Loucy (cell line): ENCODE measurements at regions not wholly inside any gene's neighbourhood (a gene's known extent, or its start where the extent isn't known, plus 50 kb on each side); places are given as distances from the start of the nearest gene placed in this dataset.

Source experiments
- H2AFZ ChIP-seq: fragments of 200-600 bp; sonication (generic); 2 replicates; pipeline ENCODE4 v1.6.0; 2016; ENCODE audit warnings: antibody characterized with exemption, mild to moderate bottlenecking, low read length, moderate library complexity
- H3F3A ChIP-seq: fragments of 200-600 bp; 2 replicates; pipeline ENCODE4 v1.6.0; 2016; ENCODE audit warnings: antibody characterized with exemption, low read depth, mild to moderate bottlenecking
- H3K27me3 ChIP-seq: fragments of 200-600 bp; sonication (generic); 2 replicates; pipeline ENCODE4 v1.6.1; 2014; ENCODE audit warnings: low read length, mild to moderate bottlenecking; ENCODE audit not compliant: insufficient read depth, poor library complexity, severe bottlenecking
- H3K36me3 ChIP-seq: fragments of 200-600 bp; sonication (generic); 2 replicates; pipeline ENCODE4 v1.6.1; 2016; ENCODE audit warnings: low read length; ENCODE audit not compliant: insufficient read depth
- H3K4me1 ChIP-seq: fragments of 200-600 bp; sonication (generic); 2 replicates; pipeline ENCODE4 v1.5.1; 2014; ENCODE audit warnings: low read length, mild to moderate bottlenecking; ENCODE audit not compliant: insufficient read depth, poor library complexity, severe bottlenecking
- H3K4me2 ChIP-seq: fragments of 200-600 bp; sonication (generic); 2 replicates; pipeline ENCODE4 v1.6.0; 2014; ENCODE audit warnings: antibody characterized with exemption, low read length, low read depth, mild to moderate bottlenecking; ENCODE audit not compliant: poor library complexity, severe bottlenecking
- H3K4me3 ChIP-seq: fragments of 200-600 bp; sonication (generic); 2 replicates; pipeline ENCODE4 v1.5.1; 2014; ENCODE audit warnings: low read length, mild to moderate bottlenecking, mixed read lengths; ENCODE audit not compliant: poor library complexity, severe bottlenecking
- H3K79me2 ChIP-seq: fragments of 200-600 bp; sonication (generic); 2 replicates; pipeline ENCODE4 v1.6.1; 2014; ENCODE audit warnings: low read length; ENCODE audit not compliant: insufficient read depth
- H3K9ac ChIP-seq: fragments of 200-600 bp; sonication (generic); 2 replicates; pipeline ENCODE4 v1.6.0; 2014; ENCODE audit warnings: mild to moderate bottlenecking, low read depth, low read length, moderate library complexity; ENCODE audit not compliant: poor library complexity, severe bottlenecking
- H3K9me2 ChIP-seq: fragments of 200-600 bp; sonication (generic); replicated peaks from 2 replicates; pipeline ENCODE4 v1.6.1; 2016; ENCODE audit warnings: low read depth, low read length, mixed read lengths
- H3K9me3 ChIP-seq: fragments of 200-600 bp; sonication (generic); 2 replicates; pipeline ENCODE4 v1.6.1; 2014; ENCODE audit warnings: mild to moderate bottlenecking, antibody characterized with exemption, low read length, low read depth; ENCODE audit not compliant: insufficient read depth
- H4K20me1 ChIP-seq: fragments of 200-600 bp; sonication (generic); 2 replicates; pipeline ENCODE4 v1.6.0; 2014; ENCODE audit warnings: antibody characterized with exemption, low read length, mild to moderate bottlenecking; ENCODE audit not compliant: insufficient read depth, poor library complexity, severe bottlenecking
- EZH2phosphoT487 ChIP-seq: fragments of 200-600 bp; IDR thresholded peaks from 2 replicates; pipeline ENCODE4 v1.6.1; 2018; ENCODE audit warnings: antibody characterized with exemption, mild to moderate bottlenecking, moderate library complexity, borderline replicate concordance
- TF ChIP-seq, protein P1 (sequence below): fragments of 200-600 bp; sonication (generic); conservative IDR thresholded peaks from 2 replicates; pipeline ENCODE4 v1.5.1; 2014; ENCODE audit warnings: mild to moderate bottlenecking, antibody characterized with exemption, low read length

- H3K36me3 ChIP-seq: no peaks in the 10 kb centered on the region
- H3K9me2 ChIP-seq: no peaks in the 10 kb centered on the region
- peaks cover 4% of the 10 kb centered on the region; the same call in 1 of the 2 replicates for H3F3A ChIP-seq
- peaks cover 22% of the 10 kb centered on the region for H3K4me1 ChIP-seq
- H3K27me3 ChIP-seq: no peaks in the 10 kb centered on the region
- peak overlapping the region; percentile 44 for H2AFZ ChIP-seq
- H3K9me3 ChIP-seq: no peaks in the 10 kb centered on the region
- no peak for TF ChIP-seq EZH2phosphoT487
- TF ChIP-seq, protein P1, sequence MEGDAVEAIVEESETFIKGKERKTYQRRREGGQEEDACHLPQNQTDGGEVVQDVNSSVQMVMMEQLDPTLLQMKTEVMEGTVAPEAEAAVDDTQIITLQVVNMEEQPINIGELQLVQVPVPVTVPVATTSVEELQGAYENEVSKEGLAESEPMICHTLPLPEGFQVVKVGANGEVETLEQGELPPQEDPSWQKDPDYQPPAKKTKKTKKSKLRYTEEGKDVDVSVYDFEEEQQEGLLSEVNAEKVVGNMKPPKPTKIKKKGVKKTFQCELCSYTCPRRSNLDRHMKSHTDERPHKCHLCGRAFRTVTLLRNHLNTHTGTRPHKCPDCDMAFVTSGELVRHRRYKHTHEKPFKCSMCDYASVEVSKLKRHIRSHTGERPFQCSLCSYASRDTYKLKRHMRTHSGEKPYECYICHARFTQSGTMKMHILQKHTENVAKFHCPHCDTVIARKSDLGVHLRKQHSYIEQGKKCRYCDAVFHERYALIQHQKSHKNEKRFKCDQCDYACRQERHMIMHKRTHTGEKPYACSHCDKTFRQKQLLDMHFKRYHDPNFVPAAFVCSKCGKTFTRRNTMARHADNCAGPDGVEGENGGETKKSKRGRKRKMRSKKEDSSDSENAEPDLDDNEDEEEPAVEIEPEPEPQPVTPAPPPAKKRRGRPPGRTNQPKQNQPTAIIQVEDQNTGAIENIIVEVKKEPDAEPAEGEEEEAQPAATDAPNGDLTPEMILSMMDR: no peak
- peak overlapping the region; percentile 33 for H3K4me3 ChIP-seq
- H3K79me2 ChIP-seq: no peaks in the 10 kb centered on the region
- H3K4me2 ChIP-seq: peak overlapping the region; percentile 73
- H4K20me1 ChIP-seq: no peaks in the 10 kb centered on the region
- H3K9ac ChIP-seq: peak overlapping the region; percentile 39
These were observed 117.1 kb upstream of the LIPC start for GRCh38 chr15:58314593-58315216.

- Histone ChIP-seq H3K4me2 (no peak overlapping the region), H3K9me3 (no peaks in the 10 kb centered on the region), H3K79me2 (no peaks in the 10 kb centered on the region), H3K4me1 (peaks cover 16% of the 10 kb centered on the region), H3K27me3 (no peaks in the 10 kb centered on the region), H2AFZ (no peak overlapping the region), H3K4me3 (no peak overlapping the region), H3F3A (peaks cover 4% of the 10 kb centered on the region; the same call in 1 of the 2 replicates), H3K36me3 (no peaks in the 10 kb centered on the region), H3K9me2 (no peaks in the 10 kb centered on the region), H3K9ac (no peak overlapping the region), H4K20me1 (no peaks in the 10 kb centered on the region)
- TF ChIP-seq, protein P1: no peak
- TF ChIP-seq EZH2phosphoT487: no peak
These were observed 113.3 kb upstream of the LIPC start for GRCh38 chr15:58318517-58318916.

- H3K9ac ChIP-seq: no peak overlapping the region
- H3K27me3 ChIP-seq: no peaks in the 10 kb centered on the region
- H3K9me2 ChIP-seq: no peaks in the 10 kb centered on the region
- no peaks in the 10 kb centered on the region for H4K20me1 ChIP-seq
- no peaks in the 10 kb centered on the region for H3K4me1 ChIP-seq
- TF ChIP-seq, protein P1: no peak
- H2AFZ ChIP-seq: no peak overlapping the region
- no peaks in the 10 kb centered on the region for H3K79me2 ChIP-seq
- no peaks in the 10 kb centered on the region for H3F3A ChIP-seq
- H3K4me3 ChIP-seq: no peak overlapping the region
- no peaks in the 10 kb centered on the region for H3K9me3 ChIP-seq
- no peaks in the 10 kb centered on the region for H3K36me3 ChIP-seq
- no peak overlapping the region for H3K4me2 ChIP-seq
These were observed 110.8 kb upstream of the LIPC start for GRCh38 chr15:58321034-58321433.
